GM12878 (cell line): ENCODE measurements at regions not wholly inside any gene's neighbourhood (a gene's known extent, or its start where the extent isn't known, plus 50 kb on each side); places are given as distances from the start of the nearest gene placed in this dataset.

ENCODE experiments used
- ATAC-seq: fragments of 200-7000 bp; cut with Tn5 transposase; 3 replicates; pipeline ENCODE4 v1.9.1; 2020; ENCODE audit warnings: mild to moderate bottlenecking, moderate library complexity
- BruUV-seq: library from RNA; stranded (reverse); fragments of 400-500 nt; replicated peaks from 2 replicates; lab custom pipeline; 2021; lab: Mats Ljungman, UMichigan
- CTCF ChIA-PET: fragments of 300-600 bp; sonication (Branson Sonifier 250); formaldehyde crosslinking; extraction: SDS; loops from one replicate; lab custom pipeline; 2021; ENCODE audit warnings: inconsistent platforms; lab: Yijun Ruan, JAX
- POLR2A ChIA-PET: fragments of 350-600 bp; formaldehyde crosslinking; extraction: SDS; loops from one replicate; lab custom pipeline; 2021; ENCODE audit warnings: inconsistent platforms; lab: Charles Lee
- RAD21 ChIA-PET: fragments of 300-600 bp; sonication (Branson Sonifier 250); formaldehyde crosslinking; loops from one replicate; lab custom pipeline; 2023; ENCODE audit warnings: antibody characterized with exemption; ENCODE audit not compliant: unreplicated experiment; lab: Charles Lee
- SMC1A ChIA-PET: fragments of 300-600 bp; sonication (Branson Sonifier 250); formaldehyde crosslinking; loops from one replicate; lab custom pipeline; 2023; ENCODE audit not compliant: unreplicated experiment, uncharacterized antibody; lab: Charles Lee
- DNase-seq: peaks from one replicate; pipeline ENCODE4 v3.0.0-alpha.2; 2011; ENCODE audit warnings: low read depth, low spot score
- FAIRE-seq: peaks from 3 replicates; lab custom pipeline; 2011; peaks lifted over from hg19 to GRCh38; lab: Jason Lieb, UNC
- H2AFZ ChIP-seq: 2 replicates; pipeline ENCODE4 v1.6.0; 2011; ENCODE audit warnings: low read depth, low read length, control low read depth; ENCODE audit not compliant: control insufficient read depth
- H3K27ac ChIP-seq: 2 replicates; pipeline ENCODE4 v1.5.1; 2011; ENCODE audit warnings: control low read depth; ENCODE audit not compliant: control insufficient read depth, insufficient read depth
- H3K27me3 ChIP-seq, 2 experiments: replicated peaks in 1 of 2; 2 replicates each; pipeline versions ENCODE4 v1.6.0 to v1.6.1; 2011; ENCODE audit warnings: low read length in 1 of 2; ENCODE audit not compliant: control insufficient read depth in 2 of 2, insufficient read depth in 2 of 2
- H3K36me3 ChIP-seq, 2 experiments: 2 replicates each; pipeline ENCODE4 v1.5.1; 2011; ENCODE audit warnings: low read length in 1 of 2; ENCODE audit not compliant: control insufficient read depth in 2 of 2, insufficient read depth in 2 of 2
- H3K4me1 ChIP-seq: 2 replicates; pipeline ENCODE4 v1.6.1; 2011; ENCODE audit warnings: mild to moderate bottlenecking, low read length, moderate library complexity, mixed read lengths; ENCODE audit not compliant: control insufficient read depth, insufficient read depth
- H3K4me2 ChIP-seq: 2 replicates; pipeline ENCODE4 v1.6.0; 2011; ENCODE audit warnings: control low read depth; ENCODE audit not compliant: control insufficient read depth, insufficient read depth
- H3K4me3 ChIP-seq: fragments of 200-600 bp; sonication (generic); 2 replicates; pipeline ENCODE4 v1.5.1; 2016
- H3K79me2 ChIP-seq: 2 replicates; pipeline ENCODE4 v1.6.0; 2011; ENCODE audit warnings: low read length; ENCODE audit not compliant: control insufficient read depth, insufficient read depth
- H3K9ac ChIP-seq: 2 replicates; pipeline ENCODE4 v1.8.0; 2011; ENCODE audit warnings: low read length, control low read depth, mixed read lengths; ENCODE audit not compliant: control insufficient read depth, insufficient read depth
- H3K9me3 ChIP-seq: replicated peaks from 3 replicates; pipeline ENCODE4 v1.5.1; 2011; ENCODE audit warnings: mild to moderate bottlenecking, low read length; ENCODE audit not compliant: control insufficient read depth, insufficient read depth
- H4K20me1 ChIP-seq: 2 replicates; pipeline ENCODE4 v1.6.0; 2011; ENCODE audit not compliant: control insufficient read depth, insufficient read depth
- CBX3 ChIP-seq: fragments of 200-600 bp; sonication (generic); IDR thresholded peaks from 2 replicates; pipeline ENCODE4 v1.6.1; 2016; ENCODE audit warnings: low read depth, borderline replicate concordance
- EED ChIP-seq: sonication (generic); IDR thresholded peaks from 2 replicates; pipeline ENCODE4 v1.6.1; 2016; ENCODE audit warnings: antibody characterized with exemption, low read depth
- ETV6 ChIP-seq, 2 experiments: fragments of 450-650 bp in 1 of 2; IDR thresholded peaks in 1 of 2; conservative IDR thresholded peaks in 1 of 2; 2 replicates each; pipeline ENCODE4 v1.6.1; 2014; ENCODE audit warnings: antibody characterized with exemption in 1 of 2, borderline replicate concordance in 1 of 2, low read depth in 1 of 2, mild to moderate bottlenecking in 1 of 2, moderate library complexity in 1 of 2
- FOXK2 ChIP-seq: fragments of 450-650 bp; IDR thresholded peaks from 2 replicates; pipeline ENCODE4 v1.6.1; 2017; ENCODE audit warnings: mild to moderate bottlenecking, moderate library complexity
- HDAC6 ChIP-seq: fragments of 200-600 bp; sonication (generic); IDR thresholded peaks from one replicate; pipeline ENCODE4 v1.8.0; 2017; ENCODE audit warnings: antibody characterized with exemption; ENCODE audit not compliant: unreplicated experiment
- SMARCA5 ChIP-seq: fragments of 450-650 bp; IDR thresholded peaks from 2 replicates; pipeline ENCODE4 v1.6.1; 2017; ENCODE audit warnings: mild to moderate bottlenecking
- STAT3 ChIP-seq: IDR thresholded peaks from 2 replicates; pipeline ENCODE4 v1.6.1; 2011; ENCODE audit warnings: low read depth, low read length, improper control_type of control experiment
- TBL1XR1 ChIP-seq: IDR thresholded peaks from 2 replicates; pipeline ENCODE4 v1.6.1; 2012; ENCODE audit warnings: low read depth, low read length, improper control_type of control experiment
- ZBTB40 ChIP-seq: fragments of 450-650 bp; IDR thresholded peaks from 2 replicates; pipeline ENCODE4 v1.6.1; 2016; ENCODE audit warnings: mild to moderate bottlenecking, moderate library complexity, borderline replicate concordance
- WGBS: methylation state at CpG from one replicate; pipeline ENCODE4 v1.1.6; 2016; ENCODE audit warnings: low lambda C conversion rate; ENCODE audit not compliant: insufficient replicate concordance, insufficient coverage; ENCODE audit errors: missing lambda C conversion rate; 5-methylcytosine and 5-hydroxymethylcytosine counted together
- in situ Hi-C: fragments of 300-500 bp; cut with MboI; formaldehyde crosslinking; loops from 9 replicates; pipeline ENCODE4 v1.14.3; 2018; ENCODE audit warnings: mixed read lengths
- intact Hi-C: fragments of 100-400 bp; cut with micrococcal nuclease; formaldehyde crosslinking; loops from one replicate; pipeline ENCODE4 v1.14.2; 2022; ENCODE audit not compliant: unreplicated experiment

GRCh38 chr6:164378330-164378729, 931.1 kb downstream of the C6orf118 start:
- no peak overlapping the region for H3K4me3 ChIP-seq
- in situ Hi-C loops: no loop called here
- H3K4me2 ChIP-seq: no peak overlapping the region
- intact Hi-C loops: no loop called here
- BruUV-seq: no TSS peak
- 19% methylated on average over 2 of the region's 2 CpGs for WGBS
- DNase-seq (no peak), FAIRE-seq (no peak), ATAC-seq (no peak)
- ChIA-PET CTCF (no interaction called here), RAD21 (no interaction called here), SMC1A (no interaction called here), POLR2A (no interaction called here)
- TF ChIP-seq EED (no peak), SMARCA5 (no peak), TBL1XR1 (no peak), HDAC6 (no peak), ZBTB40 (no peak), CBX3 (no peak), FOXK2 (no peak), ETV6 (conservative IDR thresholded peaks at IDR 0.05 in 1 of 2, IDR thresholded peaks at IDR 0.05 in 1 of 2; ENCODE audit: borderline replicate concordance in 1 of 2, low read depth in 1 of 2) (no peak), STAT3 (no peak)
- H3K36me3 ChIP-seq: no peaks in the 10 kb centered on the region
- H2AFZ ChIP-seq: no peak overlapping the region
- H3K79me2 ChIP-seq: no peaks in the 10 kb centered on the region
- no peaks in the 10 kb centered on the region for H3K9me3 ChIP-seq
- no peaks in the 10 kb centered on the region for H3K4me1 ChIP-seq
- no peaks in the 10 kb centered on the region for H4K20me1 ChIP-seq
- no peak overlapping the region for H3K9ac ChIP-seq
- H3K27ac ChIP-seq: no peak overlapping the region
- H3K27me3 ChIP-seq: no peaks in the 10 kb centered on the region
